Duodenal mucosa (tissue), 2 donors: ENCODE measurements at regions not wholly inside any gene's neighbourhood (a gene's known extent, or its start where the extent isn't known, plus 50 kb on each side); places are given as distances from the start of the nearest gene placed in this dataset.

Experiments
- H3K27ac ChIP-seq: one replicate; pipeline ENCODE4 v1.7.0; 2013; ENCODE audit warnings: low read depth, low read length
- H3K27me3 ChIP-seq, 2 donors: one replicate each; pipeline ENCODE4 v1.7.0; 2013; ENCODE audit warnings: low read length in 2 of 2, control low read depth in 1 of 2; ENCODE audit not compliant: insufficient read depth in 2 of 2, control insufficient read depth in 1 of 2
- H3K36me3 ChIP-seq, 2 donors: one replicate each; pipeline ENCODE4 v1.7.0; 2013; ENCODE audit warnings: low read length in 2 of 2, control low read depth in 1 of 2; ENCODE audit not compliant: insufficient read depth in 2 of 2, control insufficient read depth in 1 of 2
- H3K4me1 ChIP-seq, 2 donors: one replicate each; pipeline ENCODE4 v1.7.0; 2013; ENCODE audit warnings: low read length in 2 of 2, control low read depth in 1 of 2; ENCODE audit not compliant: insufficient read depth in 2 of 2, control insufficient read depth in 1 of 2
- H3K4me3 ChIP-seq, 2 donors: one replicate each; pipeline ENCODE4 v1.7.0; 2013; ENCODE audit warnings: low read length in 2 of 2, low read depth in 1 of 2
- H3K9ac ChIP-seq, 2 donors: one replicate each; pipeline ENCODE4 v1.7.0; 2013; ENCODE audit warnings: low read length in 2 of 2, low read depth in 1 of 2
- H3K9me3 ChIP-seq, 2 donors: one replicate each; pipeline ENCODE4 v1.7.0; 2013; ENCODE audit warnings: low read length in 2 of 2, control low read depth in 1 of 2; ENCODE audit not compliant: control insufficient read depth in 1 of 2

- no peak overlapping the region for H3K27ac ChIP-seq
- peaks cover 37 to 62% of the 10 kb centered on the region in 2 donors for H3K4me1 ChIP-seq
- no peak overlapping the region for H3K9ac ChIP-seq
- no peaks in the 10 kb centered on the region for H3K9me3 ChIP-seq
- no peak overlapping the region for H3K4me3 ChIP-seq
- H3K36me3 ChIP-seq, result no peaks in the 10 kb centered on the region
- H3K27me3 ChIP-seq, result no peaks in the 10 kb centered on the region
These were observed 58.2 kb downstream of the GADD45G start for GRCh38 chr9:89662718-89663613.

GRCh38 chr9:89663614-89663970, 58.8 kb downstream of the GADD45G start:
- Histone ChIP-seq H3K4me1 (peaks cover 38 to 65% of the 10 kb centered on the region in 2 donors), H3K27me3 (no peaks in the 10 kb centered on the region), H3K36me3 (no peaks in the 10 kb centered on the region), H3K9me3 (no peaks in the 10 kb centered on the region), H3K4me3 (no peak overlapping the region), H3K27ac (no peak overlapping the region), H3K9ac (no peak overlapping the region)

- Histone ChIP-seq H3K27me3 (no peaks in the 10 kb centered on the region), H3K9me3 (no peaks in the 10 kb centered on the region), H3K27ac (no peak overlapping the region), H3K9ac (no peak overlapping the region), H3K4me1 (peaks cover 37 to 63% of the 10 kb centered on the region in 2 donors), H3K36me3 (no peaks in the 10 kb centered on the region), H3K4me3 (no peak overlapping the region)
These were observed 59.2 kb downstream of the GADD45G start for GRCh38 chr9:89664010-89664409.

- no peak overlapping the region for H3K27ac ChIP-seq
- no peak overlapping the region for H3K9ac ChIP-seq
- no peak overlapping the region for H3K4me3 ChIP-seq
- peaks cover 35 to 56% of the 10 kb centered on the region in 2 donors for H3K4me1 ChIP-seq
- H3K36me3 ChIP-seq, result no peaks in the 10 kb centered on the region
- H3K27me3 ChIP-seq, result no peaks in the 10 kb centered on the region
- no peaks in the 10 kb centered on the region for H3K9me3 ChIP-seq
These were observed 60.1 kb downstream of the GADD45G start for GRCh38 chr9:89664896-89665329.

- Histone ChIP-seq H3K36me3 (no peaks in the 10 kb centered on the region), H3K27ac (no peak overlapping the region), H3K27me3 (no peaks in the 10 kb centered on the region), H3K9ac (no peak overlapping the region), H3K4me3 (no peak overlapping the region), H3K9me3 (no peaks in the 10 kb centered on the region), H3K4me1 (peaks cover 31 to 49% of the 10 kb centered on the region in 2 donors)
These were observed 61.6 kb downstream of the GADD45G start for GRCh38 chr9:89666364-89666763.

- Histone ChIP-seq H3K27ac (no peak overlapping the region), H3K9ac (no peak overlapping the region), H3K4me3 (no peak overlapping the region), H3K27me3 (no peaks in the 10 kb centered on the region), H3K4me1 (peaks cover 26 to 44% of the 10 kb centered on the region in 2 donors), H3K9me3 (no peaks in the 10 kb centered on the region), H3K36me3 (no peaks in the 10 kb centered on the region)
These were observed 62.1 kb downstream of the GADD45G start for GRCh38 chr9:89666950-89667349.

GRCh38 chr9:89667726-89668125, 62.9 kb downstream of the GADD45G start:
- Histone ChIP-seq H3K4me1 (peaks cover 24 to 37% of the 10 kb centered on the region in 2 donors), H3K27ac (no peak overlapping the region), H3K4me3 (no peak overlapping the region), H3K9me3 (no peaks in the 10 kb centered on the region), H3K36me3 (no peaks in the 10 kb centered on the region), H3K9ac (no peak overlapping the region), H3K27me3 (no peaks in the 10 kb centered on the region)

- H3K27ac ChIP-seq, result no peak overlapping the region
- no peak overlapping the region for H3K9ac ChIP-seq
- no peak overlapping the region for H3K4me3 ChIP-seq
- H3K4me1 ChIP-seq, result peaks cover 20 to 31% of the 10 kb centered on the region in 2 donors
- no peaks in the 10 kb centered on the region for H3K36me3 ChIP-seq
- H3K27me3 ChIP-seq, result no peaks in the 10 kb centered on the region
- H3K9me3 ChIP-seq, result no peaks in the 10 kb centered on the region
These were observed 63.5 kb downstream of the GADD45G start for GRCh38 chr9:89668216-89668865.

- Histone ChIP-seq H3K9ac (no peak overlapping the region), H3K4me3 (no peak overlapping the region), H3K9me3 (no peaks in the 10 kb centered on the region), H3K27ac (no peak overlapping the region), H3K36me3 (no peaks in the 10 kb centered on the region), H3K27me3 (no peaks in the 10 kb centered on the region), H3K4me1 (peaks cover 17 to 25% of the 10 kb centered on the region in 2 donors)
These were observed 64.0 kb downstream of the GADD45G start for GRCh38 chr9:89668866-89669246.

- Histone ChIP-seq H3K27ac (no peak overlapping the region), H3K9ac (no peak overlapping the region), H3K36me3 (no peaks in the 10 kb centered on the region), H3K4me3 (no peak overlapping the region), H3K4me1 (peaks cover 17 to 20% of the 10 kb centered on the region in 2 donors), H3K27me3 (no peaks in the 10 kb centered on the region), H3K9me3 (no peaks in the 10 kb centered on the region)
These were observed 64.6 kb downstream of the GADD45G start for GRCh38 chr9:89669361-89669842.
